ENCODE measurements at regions not wholly inside any gene's neighbourhood (a gene's known extent, or its start where the extent isn't known, plus 50 kb on each side); places are given as distances from the start of the nearest gene placed in this dataset.

- TF ChIP-seq, protein P1, sequence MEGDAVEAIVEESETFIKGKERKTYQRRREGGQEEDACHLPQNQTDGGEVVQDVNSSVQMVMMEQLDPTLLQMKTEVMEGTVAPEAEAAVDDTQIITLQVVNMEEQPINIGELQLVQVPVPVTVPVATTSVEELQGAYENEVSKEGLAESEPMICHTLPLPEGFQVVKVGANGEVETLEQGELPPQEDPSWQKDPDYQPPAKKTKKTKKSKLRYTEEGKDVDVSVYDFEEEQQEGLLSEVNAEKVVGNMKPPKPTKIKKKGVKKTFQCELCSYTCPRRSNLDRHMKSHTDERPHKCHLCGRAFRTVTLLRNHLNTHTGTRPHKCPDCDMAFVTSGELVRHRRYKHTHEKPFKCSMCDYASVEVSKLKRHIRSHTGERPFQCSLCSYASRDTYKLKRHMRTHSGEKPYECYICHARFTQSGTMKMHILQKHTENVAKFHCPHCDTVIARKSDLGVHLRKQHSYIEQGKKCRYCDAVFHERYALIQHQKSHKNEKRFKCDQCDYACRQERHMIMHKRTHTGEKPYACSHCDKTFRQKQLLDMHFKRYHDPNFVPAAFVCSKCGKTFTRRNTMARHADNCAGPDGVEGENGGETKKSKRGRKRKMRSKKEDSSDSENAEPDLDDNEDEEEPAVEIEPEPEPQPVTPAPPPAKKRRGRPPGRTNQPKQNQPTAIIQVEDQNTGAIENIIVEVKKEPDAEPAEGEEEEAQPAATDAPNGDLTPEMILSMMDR (IDR thresholded peaks at IDR 0.05; ENCODE audit: low read depth, low read length) = no peak
- TF ChIP-seq POLR2A (IDR thresholded peaks at IDR 0.05; ENCODE audit: extremely low read depth, insufficient read length) (no peak), MAX (IDR thresholded peaks at IDR 0.05; ENCODE audit: low read depth, low read length) (no peak)
Measured at GRCh38 chr10:131703941-131704340, 196.9 kb upstream of the PPP2R2D start.

Data from NB4 (cell line).